Heart left ventricle (tissue), 13 donors: ENCODE measurements at regions not wholly inside any gene's neighbourhood (a gene's known extent, or its start where the extent isn't known, plus 50 kb on each side); places are given as distances from the start of the nearest gene placed in this dataset.

Experiments
- POLR2A ChIP-seq, 2 donors: fragments of 450-650 bp; IDR thresholded peaks; one replicate each; pipeline ENCODE4 v1.6.1; 2017; ENCODE audit warnings: antibody characterized with exemption in 2 of 2, mild to moderate bottlenecking in 2 of 2, moderate library complexity in 2 of 2
- TF ChIP-seq, protein P1 (sequence below), 12 donors: fragments of 200-600 bp; sonication (generic) in 4 of 12; IDR thresholded peaks; one replicate each; pipeline versions ENCODE4 v1.5.0 to v1.8.0; 2018 to 2022; ENCODE audit warnings: antibody characterized with exemption in 12 of 12, mild to moderate bottlenecking in 5 of 12
- donor health status: ischemic (EF 13 %, LVEDD 7.1; RV severe dilation, severe dysfunction).
- donor health status: DM: no; HTN: yes; CAD: no.
- donor health status: DM: no; HTN: no; CAD: no.
- donor health status: ischemic (EF 25% LVEDD 6.9; RV normal size, moderate dysfunction).
- donor health status: ischemic (EF 25% LVEDD 5.7; RV mildly dilated, moderate dysfunction).
- donor health status: ischemic (EF 35%, LVEDD 5.7; RV mildly dilated, moderate dysfunction).
- donor health status: nonischemic (EF 11% LVEDD 7.7; RV severe dilation, severe dysfunction).
- donor health status: DM: yes; HTN: yes; CAD: no.
- donor health status: PGD.
- donor health status: ischemic (EF 29% LVEDD 5.4; RV normal size, mild dysfunction).
- donor health status: nonischemic (EF 23%, LVEDD 6.1; RV moderate dilation, normal function).

- TF ChIP-seq, protein P1, sequence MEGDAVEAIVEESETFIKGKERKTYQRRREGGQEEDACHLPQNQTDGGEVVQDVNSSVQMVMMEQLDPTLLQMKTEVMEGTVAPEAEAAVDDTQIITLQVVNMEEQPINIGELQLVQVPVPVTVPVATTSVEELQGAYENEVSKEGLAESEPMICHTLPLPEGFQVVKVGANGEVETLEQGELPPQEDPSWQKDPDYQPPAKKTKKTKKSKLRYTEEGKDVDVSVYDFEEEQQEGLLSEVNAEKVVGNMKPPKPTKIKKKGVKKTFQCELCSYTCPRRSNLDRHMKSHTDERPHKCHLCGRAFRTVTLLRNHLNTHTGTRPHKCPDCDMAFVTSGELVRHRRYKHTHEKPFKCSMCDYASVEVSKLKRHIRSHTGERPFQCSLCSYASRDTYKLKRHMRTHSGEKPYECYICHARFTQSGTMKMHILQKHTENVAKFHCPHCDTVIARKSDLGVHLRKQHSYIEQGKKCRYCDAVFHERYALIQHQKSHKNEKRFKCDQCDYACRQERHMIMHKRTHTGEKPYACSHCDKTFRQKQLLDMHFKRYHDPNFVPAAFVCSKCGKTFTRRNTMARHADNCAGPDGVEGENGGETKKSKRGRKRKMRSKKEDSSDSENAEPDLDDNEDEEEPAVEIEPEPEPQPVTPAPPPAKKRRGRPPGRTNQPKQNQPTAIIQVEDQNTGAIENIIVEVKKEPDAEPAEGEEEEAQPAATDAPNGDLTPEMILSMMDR (IDR thresholded peaks at IDR 0.05) = no peak
- TF ChIP-seq POLR2A (IDR thresholded peaks at IDR 0.05) = no peak
Observed at GRCh38 chr11:38296211-38296776, 1698.3 kb upstream of the RAG2 start.
